GM04504 (cell line): ENCODE measurements at regions not wholly inside any gene's neighbourhood (a gene's known extent, or its start where the extent isn't known, plus 50 kb on each side); places are given as distances from the start of the nearest gene placed in this dataset.
"Not testable (repeated sequence)": the region's sequence is repeated elsewhere in the genome, so short reads cannot be mapped to it uniquely, and the experiment has no call there.

Experiments
- DNase-seq: peaks from one replicate; pipeline ENCODE4 v3.0.0-alpha.2; 2012; ENCODE audit warnings: low read depth

- not testable (repeated sequence) for DNase-seq
Measured at GRCh38 chr7:76971201-76971600, 61.0 kb downstream of the SPDYE17 start.

DNA sequence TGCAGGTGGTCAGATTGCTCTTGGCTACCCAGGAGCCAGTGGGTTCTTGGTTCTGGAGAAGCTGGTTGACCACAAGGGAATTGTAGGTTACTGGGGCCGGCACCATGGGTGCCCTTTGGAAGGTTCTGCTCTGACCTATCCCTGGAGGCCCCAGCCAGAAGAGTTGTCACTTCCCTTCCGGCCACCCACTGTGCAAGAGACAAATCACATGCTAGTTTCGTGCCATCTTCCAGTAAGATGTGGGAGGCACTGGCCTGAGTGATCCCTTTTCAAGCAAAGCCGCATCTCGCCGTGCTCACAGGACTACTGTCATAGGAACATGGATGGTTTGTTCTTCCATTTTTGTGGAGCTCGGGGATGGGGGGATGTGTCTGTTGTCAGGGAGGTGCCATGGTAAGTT, 62.3 kb downstream of the SPDYE17 start:
- DNase-seq, result not testable (repeated sequence)

DNA sequence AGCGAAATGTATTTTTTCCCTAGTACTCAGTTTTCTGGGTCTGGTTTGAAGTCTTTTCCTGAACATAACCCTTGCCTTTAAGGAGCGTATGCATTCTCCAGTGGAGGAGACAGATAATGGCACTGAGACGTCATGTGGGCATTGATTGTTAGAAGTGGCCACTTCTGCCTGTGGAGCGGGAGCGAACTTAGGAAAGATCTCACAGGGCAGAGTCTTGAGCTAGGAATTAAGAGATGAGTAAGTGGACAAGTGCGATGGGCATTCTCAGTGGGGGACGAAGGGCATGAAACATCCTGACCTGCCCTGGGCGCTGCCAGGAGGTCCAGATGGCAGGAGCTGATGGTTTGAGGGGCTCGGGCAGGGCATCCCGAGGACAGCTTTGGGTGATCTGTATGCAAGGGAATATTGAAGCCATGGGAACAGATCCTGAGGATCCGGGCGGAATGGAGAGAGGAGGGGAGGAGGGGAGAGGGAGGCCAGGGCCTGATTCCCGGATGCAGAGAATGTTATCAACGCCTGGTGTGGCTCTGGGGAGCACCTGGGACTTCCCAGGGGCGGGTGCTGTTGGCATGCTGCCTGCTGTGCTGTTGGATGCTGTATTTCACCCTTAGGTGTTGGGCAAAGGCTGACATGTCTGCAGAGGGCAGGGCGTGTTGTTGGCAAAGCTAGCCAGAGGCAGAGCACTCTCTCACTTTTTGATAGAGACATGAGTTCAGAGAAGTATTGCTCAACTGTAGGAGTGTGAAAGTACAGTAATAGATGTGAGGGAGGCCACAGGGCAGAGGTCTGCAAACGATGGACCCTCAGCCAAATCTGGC, 66.2 kb downstream of the SPDYE17 start:
- DNase-seq, result not testable (repeated sequence)

DNA sequence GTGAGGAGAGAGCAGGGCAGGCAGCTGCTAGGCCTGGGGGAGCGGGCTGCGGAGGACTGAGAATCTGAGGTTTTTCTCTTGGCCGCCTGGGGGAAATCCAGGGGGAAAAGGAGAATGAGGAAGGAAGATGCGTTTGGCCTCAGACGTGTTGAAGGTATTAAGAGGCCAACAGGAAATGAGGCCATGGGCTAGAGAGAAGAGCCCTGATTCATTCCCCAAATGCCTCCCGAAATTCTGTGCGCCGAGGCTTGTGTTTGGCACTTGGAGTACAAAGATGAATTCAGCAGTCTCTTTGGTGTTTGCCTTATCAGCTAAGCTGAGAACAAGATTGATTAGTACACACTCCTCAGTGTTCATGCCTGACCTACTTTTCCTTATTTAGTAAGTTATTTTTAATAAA, 68.1 kb downstream of the SPDYE17 start:
- DNase-seq, result not testable (repeated sequence)

- DNase-seq, result not testable (repeated sequence)
Measured at GRCh38 chr7:76963061-76963460, 69.1 kb downstream of the SPDYE17 start.

- DNase-seq, result not testable (repeated sequence)
Measured at GRCh38 chr7:76960400-76960986, 71.7 kb downstream of the SPDYE17 start.

DNA sequence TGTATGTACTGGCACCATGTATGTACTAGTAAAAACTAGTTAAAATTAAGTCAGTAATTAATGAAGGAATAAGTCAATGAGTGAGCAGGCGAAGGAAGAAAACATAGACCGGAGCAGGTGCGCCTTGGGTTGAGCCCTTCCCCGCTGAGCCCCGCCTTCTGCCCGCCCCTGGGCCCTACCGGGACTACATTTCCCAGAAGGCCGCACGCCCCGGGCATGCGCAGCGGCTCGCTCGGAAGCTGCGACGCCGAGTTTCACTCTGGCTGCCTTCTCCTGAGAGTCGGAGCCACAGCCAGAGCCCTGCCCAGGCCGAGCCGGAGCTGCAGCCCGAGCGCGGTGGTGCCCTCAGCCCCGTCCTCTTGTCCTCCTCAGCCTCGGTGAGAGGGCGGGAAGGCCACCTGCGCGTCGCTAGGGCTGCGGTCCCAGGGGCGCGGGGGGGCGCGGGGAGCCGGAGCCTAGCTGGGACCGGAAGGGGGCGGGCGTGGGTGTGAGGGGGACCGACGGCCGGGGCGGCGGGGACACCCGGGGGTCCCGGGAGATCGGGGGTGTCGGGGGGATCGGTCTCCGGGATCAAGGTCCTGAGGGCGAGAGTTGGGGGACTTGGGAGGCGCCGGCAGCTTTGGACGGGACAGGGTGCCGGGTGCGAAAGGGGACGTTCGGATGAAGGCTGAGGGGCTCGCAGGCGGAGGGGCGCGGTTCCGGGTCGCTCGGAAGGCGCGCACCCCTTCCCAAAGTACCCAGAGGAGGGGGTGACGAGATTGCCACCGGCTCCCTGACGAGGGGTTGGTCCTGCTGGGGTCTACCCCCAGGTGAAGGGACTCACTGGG, 72.4 kb downstream of the SPDYE17 start:
- DNase-seq, result not testable (repeated sequence)

GRCh38 chr7:76956531-76956930, 75.6 kb downstream of the SPDYE17 start:
- DNase-seq, result not testable (repeated sequence)

- not testable (repeated sequence) for DNase-seq
Measured at GRCh38 chr7:76955124-76955523, 77.0 kb downstream of the SPDYE17 start.

DNA sequence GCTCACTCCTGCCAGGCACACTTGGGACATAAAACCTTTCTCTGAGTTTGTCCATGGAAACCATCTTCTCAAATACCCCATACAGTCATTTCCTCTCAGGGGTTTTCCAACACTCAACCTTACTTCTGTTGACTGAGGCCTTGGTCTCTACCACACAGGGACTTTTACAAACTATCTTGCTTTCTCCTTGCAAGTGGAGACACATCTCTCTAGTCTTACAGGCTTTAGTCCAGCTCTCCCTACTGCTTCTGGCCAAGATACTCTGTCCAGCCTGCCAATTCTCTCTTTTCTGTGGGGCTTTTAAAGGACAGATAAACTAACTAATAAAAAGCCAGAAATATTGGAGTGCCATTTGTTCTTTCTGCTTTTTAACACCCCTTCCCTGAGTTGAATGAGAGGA, 87.6 kb downstream of the SPDYE17 start:
- not testable (repeated sequence) for DNase-seq

DNA sequence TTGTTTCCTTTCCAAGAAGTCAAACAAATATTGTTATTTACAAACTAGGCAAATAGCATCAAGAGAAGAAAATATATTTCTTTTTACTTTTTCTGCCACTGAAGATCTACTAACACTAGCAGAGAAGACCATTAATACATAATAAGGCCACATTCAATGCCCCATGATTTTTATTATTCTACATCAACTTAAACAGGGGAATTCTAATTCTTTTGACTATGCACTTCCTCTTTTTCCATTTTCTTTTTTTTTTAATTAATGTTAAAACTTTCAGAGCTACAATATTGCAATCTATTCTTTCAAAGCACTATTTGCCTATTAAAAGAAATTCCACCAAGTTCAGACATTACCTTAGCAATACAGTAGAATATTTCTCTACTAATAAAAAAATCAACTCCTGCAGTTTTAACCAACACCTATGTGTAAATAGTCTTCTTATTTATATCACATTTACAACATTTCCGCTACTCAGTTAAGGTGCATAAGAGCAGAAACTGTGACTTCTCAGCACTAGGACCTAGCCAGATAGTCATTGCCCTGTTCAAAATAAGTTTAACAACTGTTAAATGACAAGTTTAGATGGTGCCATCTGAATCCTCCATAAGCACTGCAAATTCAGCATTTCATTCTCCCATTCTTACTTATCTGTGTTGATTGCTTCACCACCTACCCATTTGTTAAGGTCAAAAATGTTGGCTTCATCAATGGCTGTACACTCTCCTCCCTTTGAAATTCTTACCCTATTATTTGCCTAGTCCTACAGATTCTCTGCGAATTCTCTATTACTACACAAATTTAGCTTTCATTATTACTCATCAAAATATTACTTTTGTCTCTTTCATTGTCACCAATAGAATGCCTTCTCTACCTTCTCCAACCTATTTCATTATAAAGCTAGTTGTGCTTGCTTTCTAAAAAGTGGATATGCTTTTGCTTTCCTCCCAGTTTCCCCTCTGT, 90.1 kb downstream of the SPDYE17 start:
- DNase-seq, result not testable (repeated sequence)

GRCh38 chr7:76937781-76938180, 94.4 kb downstream of the SPDYE17 start:
- not testable (repeated sequence) for DNase-seq

DNA sequence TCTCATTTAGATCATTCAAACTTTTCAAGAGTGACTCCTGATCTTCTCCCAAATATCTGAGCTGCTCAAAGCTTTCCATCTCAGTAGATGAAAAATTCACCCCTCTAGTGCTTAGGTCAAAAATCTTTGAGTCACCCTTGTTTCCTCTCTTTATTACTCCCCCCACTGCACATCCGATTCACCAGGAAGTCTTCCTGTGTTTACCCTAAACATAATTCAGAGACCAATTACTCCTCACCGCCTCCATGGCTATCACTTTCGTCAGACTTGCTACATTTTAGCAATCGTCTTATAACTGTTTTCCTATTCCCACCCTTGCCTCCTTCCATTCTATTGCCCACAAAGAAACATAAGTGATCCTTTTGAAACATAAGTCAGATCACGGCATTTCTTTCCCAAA, 94.8 kb downstream of the SPDYE17 start:
- DNase-seq, result not testable (repeated sequence)

GRCh38 chr7:76936346-76936745, 95.8 kb downstream of the SPDYE17 start:
- not testable (repeated sequence) for DNase-seq

GRCh38 chr7:76934711-76935110, 97.5 kb downstream of the SPDYE17 start:
- DNase-seq, result not testable (repeated sequence)

DNA sequence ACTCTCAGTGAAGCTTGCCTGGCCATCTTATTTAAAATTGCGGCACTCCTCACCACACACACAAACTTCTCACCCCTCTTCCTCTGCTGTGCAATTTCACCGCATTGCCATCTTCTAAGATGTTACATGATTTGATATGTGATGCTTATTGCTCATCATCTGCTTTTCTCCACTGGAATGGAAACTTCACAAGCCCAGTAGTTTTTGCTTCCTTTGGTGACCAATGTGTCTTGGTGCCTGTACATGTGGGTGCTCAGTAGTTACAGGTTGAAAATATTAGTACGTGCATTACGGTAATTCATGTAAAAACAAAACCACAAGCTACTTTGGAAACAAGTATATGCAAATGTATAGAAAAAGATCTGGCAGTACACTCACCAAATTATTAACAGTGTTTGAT, 99.2 kb downstream of the SPDYE17 start:
- DNase-seq, result not testable (repeated sequence)

DNA sequence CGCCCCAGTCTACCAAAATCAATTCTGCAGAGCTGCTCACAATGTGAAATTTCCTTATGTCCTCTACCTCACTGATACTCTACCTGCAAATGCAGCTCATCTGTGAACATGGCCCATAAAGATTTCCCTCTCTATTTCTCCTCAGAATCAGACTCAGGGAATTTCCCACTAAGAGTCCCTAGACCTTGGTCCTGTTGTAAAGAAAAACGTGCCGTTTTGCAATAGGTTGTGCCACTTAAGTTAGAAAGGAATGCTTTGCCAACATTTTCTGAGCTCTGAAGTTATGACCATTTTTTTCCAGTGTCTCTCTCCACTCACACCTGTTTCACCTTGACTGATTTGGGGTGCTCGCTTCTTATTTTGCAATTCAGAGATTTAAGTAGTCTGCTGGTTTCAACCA, 100.7 kb downstream of the SPDYE17 start:
- not testable (repeated sequence) for DNase-seq

GRCh38 chr7:76930416-76930815, 101.7 kb downstream of the SPDYE17 start:
- not testable (repeated sequence) for DNase-seq

DNA sequence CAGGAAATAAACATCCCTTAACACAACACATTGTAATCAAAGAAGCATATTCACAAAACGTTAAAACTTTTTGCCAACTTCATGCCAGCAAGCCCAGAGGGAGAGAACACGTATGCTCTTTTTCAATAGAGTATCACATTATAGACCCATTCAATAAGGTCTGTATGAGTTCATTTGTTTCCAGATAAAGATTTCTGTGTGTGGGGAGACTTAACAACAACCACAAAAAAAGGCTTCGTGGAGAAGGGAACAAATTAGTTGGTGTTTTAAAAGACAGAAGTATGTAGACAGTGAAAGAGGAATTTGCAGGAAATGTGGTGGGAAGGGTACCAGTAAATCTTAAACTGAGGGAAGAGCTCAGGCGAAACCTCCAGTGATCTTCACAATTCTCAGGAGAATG, 103.4 kb downstream of the SPDYE17 start:
- DNase-seq, result not testable (repeated sequence)

GRCh38 chr7:76927741-76928393, 104.3 kb downstream of the SPDYE17 start:
- not testable (repeated sequence) for DNase-seq

- not testable (repeated sequence) for DNase-seq
Measured at GRCh38 chr7:76926416-76926815, 105.7 kb downstream of the SPDYE17 start.
